ENCODE measurements at regions not wholly inside any gene's neighbourhood (a gene's known extent, or its start where the extent isn't known, plus 50 kb on each side); places are given as distances from the start of the nearest gene placed in this dataset.
A peak's percentile ranks its signal among the peaks of the same experiment; 100 is the strongest.

- Histone ChIP-seq H3K79me2 (replicated peaks; ENCODE audit: insufficient read depth) (no peaks in the 10 kb centered on the region), H4K20me1 (replicated peaks; ENCODE audit: insufficient read depth) (no peaks in the 10 kb centered on the region), H2AFZ (no peak overlapping the region), H3K27me3 (ENCODE audit: insufficient read depth) (no peaks in the 10 kb centered on the region), H3K9me2 (ENCODE audit: insufficient read depth) (no peaks in the 10 kb centered on the region), H3K4me3 (no peak overlapping the region), H3K4me2 (peak overlapping the region; percentile 46; the same call in 1 of the 2 replicates), H3F3A (replicated peaks; ENCODE audit: low read depth) (no peaks in the 10 kb centered on the region), H3K36me3 (ENCODE audit: insufficient read depth) (no peaks in the 10 kb centered on the region), H3K27ac (ENCODE audit: low read depth) (0 out of 2 replicates have a peak overlapping the region, but pooled peaks have one; percentile 51), H3K4me1 (ENCODE audit: insufficient read depth) (peaks cover 20% of the 10 kb centered on the region)
- Mint-ChIP-seq H3K36me3 (ENCODE audit: low read depth) (no peaks in the 10 kb centered on the region), H3K27me3 (ENCODE audit: insufficient read depth, low read depth, poor library complexity) (peaks cover 2% of the 10 kb centered on the region), H3K4me3 (no peak overlapping the region), H3K27ac (0 out of 2 replicates have a peak overlapping the region, but pooled peaks have one; percentile 25), H3K9me3 (no peaks in the 10 kb centered on the region), H3K4me1 (peaks cover 26% of the 10 kb centered on the region)
- DNase-seq (ENCODE audit: low spot score) (peak; percentile 6), ATAC-seq (no peak)
- TF ChIP-seq EZH2 (IDR thresholded peaks at IDR 0.05; ENCODE audit: low read depth, unreplicated experiment) (no peak), ZNF114 (CRISPR knock-in tag; IDR thresholded peaks at IDR 0.05) (no peak), CTCF (conservative IDR thresholded peaks at IDR 0.05; ENCODE audit: low read depth in 2 of 2) (no peak), JUNB (IDR thresholded peaks at IDR 0.05; ENCODE audit: unreplicated experiment) (no peak), NANOG (IDR thresholded peaks at IDR 0.05; ENCODE audit: borderline replicate concordance) (no peak), ETS1 (IDR thresholded peaks at IDR 0.05) (no peak), ZNF331 (CRISPR knock-in tag; IDR thresholded peaks at IDR 0.05; ENCODE audit: low read depth) (no peak), CREB1 (CRISPR knock-in tag; IDR thresholded peaks at IDR 0.05; ENCODE audit: low read depth) (no peak)
Measured at GRCh38 chr16:6374821-6375220, 957.8 kb upstream of the RBFOX1 start.

DNA sequence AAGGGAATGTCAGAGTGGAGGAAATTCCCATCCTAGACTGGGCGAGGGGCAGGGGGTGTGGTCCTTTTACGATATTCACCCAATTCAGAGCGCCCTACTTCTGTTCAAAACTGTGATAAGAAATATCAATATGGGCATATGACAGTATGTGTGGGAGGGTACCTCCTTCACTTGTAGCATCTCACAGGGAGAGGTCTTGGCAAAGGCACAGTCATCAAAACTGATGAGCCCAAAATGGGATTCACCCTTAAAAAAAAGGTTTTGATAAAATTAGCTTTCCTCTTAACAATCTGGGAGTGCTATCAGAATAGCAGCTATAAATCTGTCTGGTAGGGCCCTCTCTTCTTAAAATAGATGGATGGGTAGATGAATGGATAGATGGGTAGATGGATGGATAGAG is 967.8 kb upstream of the RBFOX1 start:
- Mint-ChIP-seq H3K27ac (no peak overlapping the region), H3K36me3 (ENCODE audit: low read depth) (peaks cover 4% of the 10 kb centered on the region; the same call in 1 of the 3 replicates)

More for the DNA sequence above, 967.8 kb upstream of the RBFOX1 start:
- H3K9me3 Mint-ChIP-seq, result no peaks in the 10 kb centered on the region; the same call in 2 of the 3 replicates
- no peaks in the 10 kb centered on the region for H3K9me2 ChIP-seq (ENCODE audit: insufficient read depth)
- DNase-seq (ENCODE audit: low spot score) (no peak), ATAC-seq (no peak)
- H3K27ac ChIP-seq (ENCODE audit: low read depth), result no peak overlapping the region
- H3K4me1 ChIP-seq (ENCODE audit: insufficient read depth), result no peaks in the 10 kb centered on the region
- TF ChIP-seq CREB1 (CRISPR knock-in tag; IDR thresholded peaks at IDR 0.05; ENCODE audit: low read depth) (no peak), CTCF (conservative IDR thresholded peaks at IDR 0.05; ENCODE audit: low read depth in 2 of 2) (no peak)
- no peaks in the 10 kb centered on the region for H3K27me3 Mint-ChIP-seq (ENCODE audit: insufficient read depth, low read depth, poor library complexity)
- H3K4me3 Mint-ChIP-seq, result no peak overlapping the region
- H2AFZ ChIP-seq, result no peak overlapping the region
- H3K27me3 ChIP-seq (ENCODE audit: insufficient read depth), result no peaks in the 10 kb centered on the region
- 0 out of 2 replicates have a peak, but pooled peaks cover 3% of the 10 kb centered on the region for H3F3A ChIP-seq (replicated peaks; ENCODE audit: low read depth)
- peaks cover 13% of the 10 kb centered on the region for H3K4me1 Mint-ChIP-seq
- H4K20me1 ChIP-seq (replicated peaks; ENCODE audit: insufficient read depth), result no peaks in the 10 kb centered on the region
- peaks cover 4% of the 10 kb centered on the region; the same call in 1 of the 2 replicates for H3K36me3 ChIP-seq (ENCODE audit: insufficient read depth)
- no peak overlapping the region for H3K4me2 ChIP-seq
- H3K4me3 ChIP-seq, result no peak overlapping the region
- no peaks in the 10 kb centered on the region for H3K79me2 ChIP-seq (replicated peaks; ENCODE audit: insufficient read depth)
